ENCODE measurements at regions not wholly inside any gene's neighbourhood (a gene's known extent, or its start where the extent isn't known, plus 50 kb on each side); places are given as distances from the start of the nearest gene placed in this dataset.

- ChIA-PET CTCF (interaction anchor here (0.6 kb wide), 1 partner anchor 154 kb away, joined by 3 read pairs; no protein-coding TSS in a partner anchor), POLR2A (interaction anchor here (0.6 kb wide), 1 partner anchor 291 kb away, joined by 4 read pairs; no protein-coding TSS in a partner anchor)
- DNase-seq (no peak), ATAC-seq (ENCODE audit: low read depth) (no peak)
- no peak overlapping the region for H3K27ac Mint-ChIP-seq
- H3K9me3 Mint-ChIP-seq (ENCODE audit: insufficient read depth): no peaks in the 10 kb centered on the region
- H3K4me3 Mint-ChIP-seq: no peak overlapping the region
- Histone ChIP-seq H3K79me2 (ENCODE audit: control insufficient read depth, insufficient read depth, low read length) (no peaks in the 10 kb centered on the region), H3K4me1 (ENCODE audit: control insufficient read depth in 2 of 2, insufficient read depth in 2 of 2, low read length in 2 of 2) (peaks cover 9 to 17% of the 10 kb centered on the region in 2 donors), H3K4me3 (ENCODE audit: control extremely low read depth in 1 of 5, extremely low read depth in 1 of 5, insufficient read depth in 1 of 5, low read depth in 2 of 5, low read length in 4 of 5) (no peak overlapping the region), H2AFZ (ENCODE audit: insufficient read depth, low read depth, low read length, poor library complexity, severe bottlenecking) (no peak overlapping the region), H3K9ac (ENCODE audit: low read length) (no peak overlapping the region), H3K9me3 (ENCODE audit: control extremely low read depth in 1 of 3, control insufficient read depth in 2 of 3, insufficient read depth in 1 of 3, low read length in 2 of 3) (peaks cover 0 to 9% (median 0%) of the 10 kb centered on the region in 3 donors), H3K36me3 (replicated peaks in 1 of 2; ENCODE audit: control extremely low read depth in 1 of 2, control insufficient read depth in 1 of 2, extremely low read depth in 1 of 2, insufficient read depth in 2 of 2, low read length in 1 of 2) (no peaks in the 10 kb centered on the region), H4K20me1 (ENCODE audit: control insufficient read depth, insufficient read depth, low read length, poor library complexity, severe bottlenecking) (no peaks in the 10 kb centered on the region), H3K4me2 (replicated peaks; ENCODE audit: low read depth, low read length, poor library complexity, severe bottlenecking) (no peak overlapping the region), H3K27ac (ENCODE audit: low read length in 2 of 2) (no peak overlapping the region), H3K27me3 (replicated peaks in 1 of 4; ENCODE audit: control extremely low read depth in 1 of 4, control insufficient read depth in 3 of 4, insufficient read depth in 4 of 4, low read length in 3 of 4) (no peaks in the 10 kb centered on the region)
- intact Hi-C loops (cut with micrococcal nuclease): no loop called here
- peaks cover 22% of the 10 kb centered on the region for H3K4me1 Mint-ChIP-seq
- 95% methylated on average over 6 of the region's 7 CpGs for WGBS (ENCODE audit: insufficient coverage)
- TF ChIP-seq EZH2 (IDR thresholded peaks at IDR 0.05; ENCODE audit: borderline replicate concordance, insufficient read depth, low read depth, low read length, poor library complexity, severe bottlenecking) (no peak), CTCF (IDR thresholded peaks at IDR 0.05) (no peak)
- H3K27me3 Mint-ChIP-seq: no peaks in the 10 kb centered on the region
Measured at GRCh38 chr11:95456714-95457491, 225.9 kb upstream of the SESN3 start.

- Histone ChIP-seq H3K4me3 (ENCODE audit: control extremely low read depth in 1 of 5, extremely low read depth in 1 of 5, insufficient read depth in 1 of 5, low read depth in 2 of 5, low read length in 4 of 5) (no peak overlapping the region), H3K79me2 (ENCODE audit: control insufficient read depth, insufficient read depth, low read length) (no peaks in the 10 kb centered on the region), H3K9me3 (ENCODE audit: control extremely low read depth in 1 of 3, control insufficient read depth in 2 of 3, insufficient read depth in 1 of 3, low read length in 2 of 3) (peaks cover 0 to 6% (median 0%) of the 10 kb centered on the region in 3 donors), H3K36me3 (replicated peaks in 1 of 2; ENCODE audit: control extremely low read depth in 1 of 2, control insufficient read depth in 1 of 2, extremely low read depth in 1 of 2, insufficient read depth in 2 of 2, low read length in 1 of 2) (no peaks in the 10 kb centered on the region), H3K27ac (ENCODE audit: low read length in 2 of 2) (no peak overlapping the region), H2AFZ (ENCODE audit: insufficient read depth, low read depth, low read length, poor library complexity, severe bottlenecking) (no peak overlapping the region), H3K27me3 (replicated peaks in 1 of 4; ENCODE audit: control extremely low read depth in 1 of 4, control insufficient read depth in 3 of 4, insufficient read depth in 4 of 4, low read length in 3 of 4) (no peaks in the 10 kb centered on the region), H4K20me1 (ENCODE audit: control insufficient read depth, insufficient read depth, low read length, poor library complexity, severe bottlenecking) (no peaks in the 10 kb centered on the region), H3K4me2 (replicated peaks; ENCODE audit: low read depth, low read length, poor library complexity, severe bottlenecking) (no peak overlapping the region), H3K9ac (ENCODE audit: low read length) (no peak overlapping the region), H3K4me1 (ENCODE audit: control insufficient read depth in 2 of 2, insufficient read depth in 2 of 2, low read length in 2 of 2) (peaks cover 0 to 9% of the 10 kb centered on the region in 2 donors)
- ChIA-PET POLR2A (no interaction called here), CTCF (interaction anchor here (2.2 kb wide), 1 partner anchor 250 kb away, joined by 8 read pairs; no protein-coding TSS in a partner anchor)
- 90% methylated on average over 2 of the region's 6 CpGs for WGBS (ENCODE audit: insufficient coverage)
- Mint-ChIP-seq H3K4me3 (no peak overlapping the region), H3K27ac (no peak overlapping the region), H3K27me3 (no peaks in the 10 kb centered on the region), H3K9me3 (ENCODE audit: insufficient read depth) (no peaks in the 10 kb centered on the region), H3K4me1 (peaks cover 13% of the 10 kb centered on the region)
- ATAC-seq (ENCODE audit: low read depth): no peak
- intact Hi-C loops (cut with micrococcal nuclease): no loop called here
- TF ChIP-seq CTCF (IDR thresholded peaks at IDR 0.05): no peak
- no peak for TF ChIP-seq EZH2 (IDR thresholded peaks at IDR 0.05; ENCODE audit: borderline replicate concordance, insufficient read depth, low read depth, low read length, poor library complexity, severe bottlenecking)
- DNase-seq: no peak
Measured at GRCh38 chr11:95455228-95455970, 224.4 kb upstream of the SESN3 start.

All from B cell (primary cell).